Endometrium (tissue), 2 donors: ENCODE measurements at regions not wholly inside any gene's neighbourhood (a gene's known extent, or its start where the extent isn't known, plus 50 kb on each side); places are given as distances from the start of the nearest gene placed in this dataset.
"Not testable (repeated sequence)": the region's sequence is repeated elsewhere in the genome, so short reads cannot be mapped to it uniquely, and the experiment has no call there.

Experiments used
- FAIRE-seq: peaks from 2 replicates; lab custom pipeline; 2012; peaks lifted over from hg19 to GRCh38; lab: Jason Lieb, UNC
- donor health status: control.
- donor health status: control.

DNA sequence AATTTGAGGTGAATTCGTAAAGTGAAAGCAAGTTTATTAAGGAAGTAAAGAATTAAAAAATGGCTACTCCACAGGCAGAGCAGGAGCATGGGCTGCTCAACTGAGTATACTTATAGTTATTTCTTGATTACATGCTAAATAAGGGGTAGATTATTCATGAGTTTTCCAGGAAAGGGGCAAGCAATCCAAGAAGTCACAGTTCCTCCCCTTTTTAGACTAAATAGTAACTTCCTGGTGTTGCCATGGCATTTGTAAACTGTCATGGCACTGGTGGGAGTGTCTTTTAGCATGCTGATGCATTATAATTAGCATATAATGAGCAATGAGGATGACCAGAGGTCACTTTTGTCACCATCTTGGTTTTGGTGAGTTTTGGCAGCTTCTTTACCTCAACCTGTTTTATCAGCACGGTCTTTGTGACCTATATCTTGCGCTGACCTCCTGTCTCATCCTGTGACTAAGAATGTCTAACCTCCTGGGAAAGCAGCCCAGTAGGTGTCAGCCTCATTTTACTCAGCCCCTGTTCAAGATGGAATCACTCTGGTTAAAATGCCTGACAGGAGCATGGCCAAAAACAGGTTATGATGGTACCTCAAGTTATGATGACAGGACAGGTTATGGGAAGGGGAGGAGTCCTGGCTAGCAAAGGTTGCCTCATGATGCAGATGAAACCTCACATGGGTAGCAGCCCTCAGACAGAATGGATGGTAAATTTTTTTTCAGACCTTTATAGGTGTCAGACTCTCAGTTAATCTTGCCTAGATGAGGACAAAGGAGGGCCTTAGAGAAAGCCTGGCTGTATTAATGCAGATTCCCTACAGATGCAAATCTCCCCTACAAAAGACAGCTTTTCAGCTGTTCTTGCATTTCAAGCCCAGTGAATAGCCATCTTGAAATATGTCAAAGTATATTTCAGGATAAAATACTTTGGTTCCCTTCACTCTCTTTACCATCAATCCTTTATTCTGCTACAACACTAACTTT, 49.7 kb downstream of the SIPA1L2 start:
- no peak for FAIRE-seq

DNA sequence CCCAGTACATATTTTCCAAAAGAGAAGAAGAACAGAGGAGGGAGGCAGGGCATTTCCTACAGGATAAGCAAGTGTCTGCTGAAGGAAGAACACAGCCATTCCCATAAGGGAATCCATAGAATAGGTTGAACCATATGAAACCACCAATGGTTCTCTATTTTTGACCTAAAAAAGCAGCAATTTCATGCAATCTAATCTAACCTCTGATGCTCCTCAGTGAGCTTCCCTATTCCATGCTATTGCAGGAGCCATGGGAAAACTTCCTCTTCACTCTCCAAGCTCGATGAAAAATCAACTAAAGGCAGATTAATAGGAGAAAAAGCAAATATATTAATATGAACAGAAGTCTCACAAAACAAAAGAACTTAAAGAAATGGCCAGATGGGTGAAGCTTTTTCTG, 50.5 kb downstream of the SIPA1L2 start:
- FAIRE-seq = no peak

DNA sequence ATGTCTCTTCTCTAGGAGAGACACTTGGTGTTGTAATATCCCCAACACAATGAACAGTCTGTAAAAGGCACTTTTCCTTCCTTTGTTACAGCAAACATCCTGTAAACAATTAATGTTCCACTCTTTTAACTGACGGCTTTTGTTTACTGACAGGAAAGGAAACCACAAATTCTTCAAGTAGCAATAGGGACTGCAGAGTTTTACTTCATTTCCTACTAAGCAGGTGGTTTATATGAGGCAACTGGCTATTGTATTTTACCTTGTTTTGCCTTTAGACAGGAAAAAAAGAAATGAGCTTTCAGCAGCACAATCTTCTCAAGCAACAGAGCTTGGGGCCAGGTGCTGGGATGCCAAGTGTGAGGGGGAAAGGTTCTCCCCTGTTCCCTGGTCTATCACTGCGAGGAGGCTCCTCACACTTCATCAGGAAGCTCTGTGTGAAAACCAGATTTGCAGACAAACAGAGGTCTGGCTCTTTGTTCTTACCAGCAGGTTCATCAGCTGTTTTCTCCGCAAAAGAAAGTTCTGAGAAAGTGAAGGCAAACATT, 51.2 kb downstream of the SIPA1L2 start:
- peak; percentile 21 for FAIRE-seq

DNA sequence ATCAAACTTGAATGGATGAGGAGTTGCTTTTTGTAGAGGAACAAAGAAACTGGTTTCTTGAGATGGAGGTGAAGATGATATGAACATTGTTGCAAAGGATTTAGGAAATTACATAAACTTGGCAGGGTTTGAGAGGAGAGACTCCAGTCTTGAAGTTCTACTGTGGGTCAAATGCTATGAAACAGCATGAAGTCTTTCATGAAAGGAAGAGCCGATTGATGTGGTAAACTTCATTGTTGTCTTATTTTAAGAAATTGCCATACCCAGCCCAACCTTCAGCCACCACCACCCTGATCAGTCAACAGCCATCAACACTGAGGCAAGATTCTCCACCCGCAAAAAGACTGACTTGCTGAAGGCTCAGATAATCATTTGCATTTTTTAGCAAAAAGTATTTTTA, 52.2 kb downstream of the SIPA1L2 start:
- no peak for FAIRE-seq

DNA sequence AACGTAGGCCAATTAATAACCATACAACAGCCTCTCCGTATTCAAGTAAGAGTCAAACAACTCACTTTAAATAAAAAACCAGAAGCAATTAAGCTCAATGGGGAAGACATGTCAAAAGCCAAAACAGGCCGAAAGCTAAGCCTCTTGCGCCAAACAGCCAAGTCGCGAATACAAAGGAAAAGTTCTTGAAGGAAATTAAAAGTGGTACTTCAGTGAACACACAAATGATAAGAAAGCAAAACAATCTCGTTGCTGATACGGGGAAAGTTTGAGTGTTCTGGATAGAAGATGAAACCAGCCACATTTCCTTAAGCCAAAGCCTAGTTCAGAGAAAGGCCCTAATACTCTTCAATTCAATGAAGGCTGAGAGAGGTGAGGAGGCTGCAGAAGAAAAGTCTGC, 53.4 kb downstream of the SIPA1L2 start:
- FAIRE-seq = no peak

DNA sequence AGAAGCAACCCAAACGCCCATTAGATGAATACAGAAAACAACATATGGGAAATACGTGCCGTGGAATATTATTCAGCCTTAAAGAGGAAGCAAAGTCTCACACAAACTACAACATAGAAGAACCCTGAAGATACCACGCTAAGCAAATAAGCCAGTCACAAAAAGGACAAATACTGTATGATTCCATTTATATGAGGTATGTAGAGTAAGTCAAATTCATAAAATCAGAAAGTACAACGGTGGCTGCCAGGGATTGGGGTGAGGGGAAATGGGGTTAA, 54.2 kb downstream of the SIPA1L2 start:
- no peak for FAIRE-seq

DNA sequence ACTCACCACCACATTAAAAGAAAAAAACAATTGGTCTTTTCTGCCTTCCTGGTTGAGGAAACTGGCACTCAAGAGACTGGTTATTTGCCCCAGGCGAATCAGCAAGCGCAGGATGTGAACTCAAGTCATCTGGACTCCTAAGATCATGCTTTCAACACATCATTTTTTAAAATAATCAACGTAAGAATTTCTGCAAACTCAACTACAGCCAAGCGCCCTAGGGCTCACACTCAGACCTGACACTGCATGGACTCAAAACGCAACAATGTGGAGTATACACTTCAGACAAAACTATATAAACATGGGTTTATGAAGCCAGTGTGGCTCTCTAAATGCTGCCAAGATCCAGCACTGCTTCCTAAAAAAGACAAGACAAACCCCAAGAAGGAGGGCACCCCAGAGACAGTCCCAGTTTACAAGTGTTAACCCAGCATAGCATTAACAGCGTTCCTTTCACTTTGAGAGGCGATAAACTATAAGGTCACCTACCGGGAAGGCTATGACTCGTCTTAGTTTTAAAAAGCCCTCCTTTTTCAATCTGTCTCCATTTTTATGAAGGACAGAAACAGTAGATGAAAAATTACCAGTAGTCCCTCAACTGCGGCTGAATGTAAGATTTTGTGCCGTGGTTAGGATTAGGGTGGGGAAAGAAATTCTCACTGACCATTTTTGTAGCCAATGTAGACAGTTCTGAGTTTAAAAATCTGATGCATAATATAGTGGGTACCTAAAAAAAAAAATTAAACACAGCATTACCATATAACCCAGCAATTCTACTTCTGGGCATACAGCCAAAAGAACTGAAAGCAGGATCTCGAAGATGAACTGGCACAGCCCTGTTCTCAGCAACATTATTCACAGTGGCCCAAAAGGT, 54.8 kb downstream of the SIPA1L2 start:
- FAIRE-seq = no peak

DNA sequence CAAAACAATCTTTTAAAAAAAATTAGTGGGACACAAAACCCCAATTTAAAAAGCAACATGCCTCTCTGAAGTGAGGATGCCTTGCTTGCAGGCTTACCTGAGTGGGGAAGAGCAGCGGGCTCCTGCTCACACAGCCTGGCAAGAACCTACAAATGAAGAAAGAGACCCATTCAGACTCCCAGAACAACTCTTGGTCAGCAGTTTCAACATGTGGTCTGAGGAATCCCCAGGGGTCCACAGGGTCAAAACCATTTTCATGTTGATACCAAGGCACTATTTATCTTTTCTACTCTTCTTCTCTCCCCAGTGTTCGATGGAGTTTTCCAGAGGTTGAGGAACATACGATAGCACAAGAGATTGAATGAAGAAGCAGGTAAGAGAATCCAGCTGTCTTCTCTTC, 55.9 kb downstream of the SIPA1L2 start:
- no peak for FAIRE-seq

DNA sequence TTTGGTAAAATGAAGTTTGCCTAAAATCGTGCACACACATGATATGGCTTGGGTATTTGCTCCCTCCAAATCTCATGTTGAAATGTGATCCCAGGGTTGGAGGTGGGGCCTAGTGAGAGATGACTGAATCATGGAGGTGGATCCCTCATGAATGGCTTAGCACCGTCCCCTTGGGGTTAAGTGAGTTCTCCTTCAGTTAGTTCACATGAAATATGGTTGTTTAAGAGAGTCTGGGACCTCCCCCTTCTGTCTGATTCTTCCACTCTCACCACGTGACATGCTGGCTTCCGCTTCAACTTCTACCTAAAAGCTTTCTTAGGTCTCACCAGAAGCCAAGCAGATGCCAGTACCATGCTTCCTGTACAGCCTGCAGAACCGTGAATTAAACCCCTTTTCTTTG, 58.4 kb downstream of the SIPA1L2 start:
- FAIRE-seq = no peak

DNA sequence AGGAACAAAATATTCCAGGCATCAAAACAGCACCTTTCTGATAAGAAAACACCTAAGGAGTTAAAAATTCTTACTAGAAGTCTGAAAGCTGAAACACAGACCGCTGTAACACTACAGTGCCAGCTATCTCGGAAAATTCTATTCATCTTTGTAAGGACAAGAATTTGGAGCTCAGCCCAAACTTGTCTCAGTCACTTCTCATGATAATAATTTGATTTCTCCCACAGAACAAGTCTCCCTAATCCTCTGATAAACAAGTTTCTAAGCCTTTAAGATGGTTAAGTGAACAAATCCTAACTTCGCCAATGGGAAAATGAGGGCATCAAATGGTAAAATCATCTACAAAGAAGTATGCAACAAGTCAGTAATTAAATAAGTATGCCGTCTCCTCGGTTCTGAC, 59.9 kb downstream of the SIPA1L2 start:
- FAIRE-seq = no peak

DNA sequence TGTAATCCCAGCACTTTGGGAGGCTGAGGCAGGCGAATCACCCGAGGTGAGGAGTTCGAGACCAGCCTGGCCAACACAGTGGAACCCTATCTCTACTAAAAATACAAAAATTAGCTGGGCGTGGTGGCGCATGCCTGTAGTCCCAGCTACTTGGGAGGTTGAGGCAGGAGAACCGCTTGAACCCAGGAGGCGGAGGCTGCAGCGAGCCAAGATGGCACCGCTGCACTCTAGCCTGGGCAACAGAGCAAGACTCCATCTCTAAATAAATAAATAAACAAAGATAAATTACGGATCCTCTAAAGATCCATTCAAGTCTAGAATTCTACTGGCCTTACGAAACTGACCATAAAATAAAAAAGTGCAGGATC, 60.4 kb downstream of the SIPA1L2 start:
- not testable (repeated sequence) for FAIRE-seq

DNA sequence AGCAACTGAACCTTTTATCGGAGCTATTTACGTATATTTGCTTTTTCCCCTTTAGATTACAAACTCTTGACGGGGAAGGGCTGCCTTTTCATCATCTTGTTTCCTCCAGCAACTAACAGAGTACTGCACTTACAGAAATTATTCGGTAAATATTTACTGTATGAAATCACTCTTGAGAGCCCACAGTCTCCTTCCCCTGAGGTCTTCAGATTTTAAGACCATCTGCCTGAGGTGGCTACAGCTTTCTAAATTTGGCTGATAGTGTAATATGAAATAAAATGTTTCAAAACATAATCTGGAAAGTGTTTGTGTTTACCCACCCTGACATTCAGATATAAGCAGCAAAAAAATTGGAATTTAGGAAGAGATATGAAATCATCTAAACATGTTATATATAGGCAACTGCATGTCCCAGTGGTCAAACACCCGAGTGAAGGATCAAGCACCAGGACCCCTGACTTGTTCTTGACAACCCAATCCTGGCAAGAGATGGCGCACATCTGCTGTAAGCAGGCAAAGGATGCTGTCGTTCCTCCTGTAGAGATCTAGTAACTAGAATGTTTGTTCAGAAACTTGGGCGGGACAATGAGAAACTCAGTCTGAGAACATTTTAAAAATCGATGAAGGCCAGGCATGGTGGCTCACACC, 60.9 kb downstream of the SIPA1L2 start:
- FAIRE-seq = no peak

DNA sequence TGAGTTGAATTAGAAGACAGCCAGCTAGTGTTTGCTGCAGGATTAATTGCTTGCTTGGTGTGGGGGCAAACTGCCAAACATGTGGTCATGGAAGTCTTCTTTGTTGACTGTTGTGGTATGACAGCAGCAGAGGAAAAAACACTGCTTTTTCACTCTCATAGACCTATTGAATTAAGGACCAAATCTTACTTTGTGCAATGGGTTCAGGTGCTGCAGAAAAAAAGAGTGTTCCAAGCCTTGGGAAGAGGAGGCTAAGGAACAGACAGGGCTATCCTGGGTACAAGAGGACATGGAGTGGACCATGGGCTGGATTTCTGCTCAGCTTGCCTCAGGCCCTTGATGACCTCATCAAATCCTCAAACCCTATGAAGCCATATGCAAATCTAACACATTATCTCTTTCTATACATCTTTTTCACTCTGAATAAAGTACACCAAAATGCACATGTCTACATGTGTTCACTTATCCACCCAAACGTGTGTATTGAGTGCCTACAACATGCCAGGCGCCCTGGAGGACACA, 61.5 kb downstream of the SIPA1L2 start:
- FAIRE-seq = no peak

DNA sequence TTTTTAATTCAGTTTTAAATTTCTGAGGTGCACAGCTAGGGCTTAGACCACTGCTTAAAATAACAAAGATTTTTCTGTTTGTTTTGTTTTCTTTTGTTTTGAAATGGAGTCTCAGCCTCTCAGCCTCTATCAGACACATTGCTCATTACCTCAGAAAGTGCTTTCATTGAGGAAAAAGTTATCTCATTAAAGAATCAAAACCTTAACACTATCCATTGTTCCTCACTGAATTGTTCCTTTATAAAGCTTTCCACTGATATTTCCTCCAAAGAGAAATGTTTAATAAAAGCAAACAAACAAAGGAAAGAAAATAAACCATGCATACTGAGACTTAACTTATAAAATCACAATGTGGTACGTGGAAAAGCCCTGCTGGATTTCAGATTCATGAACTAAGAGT, 63.8 kb downstream of the SIPA1L2 start:
- no peak for FAIRE-seq

DNA sequence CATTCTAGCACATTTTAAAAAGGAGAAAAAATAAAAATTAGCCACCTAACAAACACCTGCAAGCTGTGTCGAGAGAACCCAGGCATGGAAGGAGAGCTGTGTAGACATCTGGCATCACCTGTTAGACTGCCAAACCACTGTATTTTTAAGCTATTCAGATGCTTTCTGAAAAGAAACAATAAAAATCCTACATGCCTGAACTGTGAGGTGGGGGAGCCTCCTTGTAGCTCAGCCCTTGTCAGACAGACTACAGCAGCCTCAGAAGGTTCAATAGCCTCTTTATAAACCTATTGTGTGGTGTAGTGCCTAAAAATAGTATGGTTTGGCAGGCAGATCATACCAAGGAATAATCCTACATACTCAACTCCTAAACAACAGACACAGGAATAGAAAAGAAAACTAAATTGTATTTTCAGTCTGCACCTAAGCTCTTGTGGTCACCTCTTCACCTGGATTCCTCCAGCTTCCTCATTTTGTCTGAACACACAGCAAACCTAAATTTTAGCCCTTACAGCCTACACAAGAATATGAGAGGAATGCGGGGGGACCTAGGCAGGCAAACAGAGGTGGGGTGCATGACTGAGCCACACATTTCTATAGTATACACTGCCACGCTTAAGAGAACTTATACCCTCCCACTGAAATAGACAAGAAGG, 67.0 kb downstream of the SIPA1L2 start:
- FAIRE-seq = no peak

DNA sequence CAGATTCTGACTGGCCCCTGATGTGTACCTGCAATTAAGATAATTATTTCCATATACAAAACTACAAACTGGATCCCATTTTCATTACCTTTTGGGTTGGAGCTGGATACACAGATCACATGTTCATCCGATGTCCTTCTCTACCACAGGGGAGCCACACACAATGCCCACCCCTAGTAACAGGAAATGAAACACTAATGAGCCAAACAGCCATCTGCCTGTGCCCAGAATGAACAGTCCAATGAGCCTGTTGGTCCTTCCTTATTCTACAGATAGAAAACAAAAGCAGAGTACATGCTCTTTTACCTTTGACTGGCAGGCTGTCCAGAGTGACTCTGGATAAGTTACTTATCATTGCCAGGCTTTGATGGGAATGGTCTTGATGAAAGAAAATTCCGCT, 68.6 kb downstream of the SIPA1L2 start:
- FAIRE-seq = no peak

DNA sequence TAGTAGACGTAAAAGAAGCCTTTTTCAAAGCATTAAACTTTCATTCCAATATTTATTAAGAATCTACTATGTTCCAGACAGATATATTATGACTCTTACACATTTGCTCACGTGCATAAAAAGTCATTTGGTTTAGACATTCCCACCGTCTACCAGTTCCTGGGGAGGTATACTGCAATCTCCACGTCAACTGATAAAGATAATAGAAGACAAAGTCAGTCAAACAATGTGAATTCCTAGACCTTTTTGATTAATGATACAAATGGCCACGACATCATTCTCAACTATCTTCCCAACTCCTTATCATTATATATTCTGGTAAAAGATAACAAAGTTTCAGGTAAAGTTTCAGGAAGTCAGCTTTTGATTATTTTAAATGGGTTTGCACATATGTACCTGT, 69.0 kb downstream of the SIPA1L2 start:
- no peak for FAIRE-seq

DNA sequence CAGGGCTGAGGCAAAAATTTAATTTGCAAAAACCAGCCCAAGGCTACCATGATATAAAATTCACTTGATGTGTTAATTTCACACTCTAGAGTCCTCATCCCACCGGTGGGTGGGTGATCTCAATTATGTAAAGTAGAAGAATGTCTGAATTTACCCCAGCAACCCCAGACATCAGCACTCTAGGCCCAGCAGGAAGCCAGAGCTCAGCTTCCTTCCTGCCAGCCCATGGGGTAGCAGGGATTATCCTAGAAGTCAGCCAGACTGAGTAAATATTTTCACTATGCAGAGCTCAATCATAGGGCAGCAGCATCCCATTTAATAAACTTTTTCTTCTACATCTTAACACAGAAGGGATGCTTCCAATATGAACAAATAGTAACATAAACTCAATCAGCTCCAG, 71.0 kb downstream of the SIPA1L2 start:
- FAIRE-seq = no peak

DNA sequence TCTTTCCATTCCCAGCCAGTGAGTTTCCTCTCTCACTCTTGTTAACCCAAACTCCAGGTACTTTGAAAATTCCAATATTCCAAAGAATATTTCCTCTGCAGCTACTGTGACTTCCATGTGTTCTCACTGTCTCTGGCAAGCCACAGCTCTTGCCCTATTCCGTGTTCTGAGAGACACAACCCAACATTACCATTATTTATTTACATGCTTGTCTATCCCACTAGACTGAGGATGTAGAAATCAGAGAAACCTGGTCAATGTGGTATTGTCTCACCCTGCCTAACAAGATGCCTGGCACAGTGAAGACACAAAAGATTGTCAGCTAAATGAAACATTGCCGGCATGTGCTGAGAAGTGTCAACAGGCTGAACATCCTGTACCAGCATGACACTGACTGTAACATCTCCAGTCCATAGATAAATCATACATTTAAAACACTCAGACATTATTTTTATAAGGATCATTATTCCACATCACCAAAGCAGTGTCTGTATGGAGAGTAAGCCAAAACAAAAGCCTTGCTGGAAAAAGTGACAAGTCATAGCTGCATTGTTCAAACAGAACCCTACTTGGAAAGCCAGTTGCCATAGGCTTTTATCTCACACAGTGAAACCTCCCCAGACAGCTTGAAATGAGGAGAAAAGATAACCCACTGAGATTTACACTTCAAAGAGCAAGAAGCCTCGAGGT, 72.3 kb downstream of the SIPA1L2 start:
- no peak for FAIRE-seq

DNA sequence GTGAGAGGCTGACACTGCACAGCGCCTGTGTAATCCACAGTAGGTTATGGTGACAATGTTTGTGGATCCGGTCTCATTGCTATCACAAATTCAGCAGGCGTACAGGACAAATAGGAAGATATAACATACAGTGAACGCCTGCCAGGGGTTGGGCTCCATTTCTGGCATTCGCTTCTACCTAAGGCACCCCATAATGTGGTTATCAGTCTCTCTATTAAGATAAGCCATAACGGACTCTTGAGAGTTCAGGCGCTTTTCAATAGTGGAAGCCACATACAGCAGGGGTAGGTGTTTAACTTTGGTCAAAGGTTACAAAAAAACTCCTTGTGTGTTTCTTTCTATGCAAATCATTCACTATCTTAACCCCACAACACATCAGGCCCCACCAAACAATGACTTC, 72.8 kb downstream of the SIPA1L2 start:
- no peak for FAIRE-seq

DNA sequence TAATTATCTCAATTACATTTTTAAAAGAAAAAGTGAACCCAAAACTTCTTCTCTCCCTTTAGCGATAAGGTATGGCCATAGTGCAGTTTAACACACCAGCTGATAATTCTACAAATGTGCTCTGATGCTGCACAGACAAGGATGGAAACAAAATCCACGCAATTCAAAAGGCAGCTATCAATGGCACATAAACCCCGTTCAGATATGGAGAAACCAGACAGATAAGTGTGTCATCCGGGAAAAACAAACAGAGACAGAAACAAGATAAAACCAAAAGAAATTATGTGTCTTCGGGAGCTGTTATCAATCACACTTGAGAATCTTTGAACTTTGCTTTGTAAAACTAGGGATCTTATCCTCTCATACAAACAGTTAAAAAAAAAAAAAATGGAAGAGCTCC, 73.6 kb downstream of the SIPA1L2 start:
- no peak for FAIRE-seq
